ENCODE measurements at regions not wholly inside any gene's neighbourhood (a gene's known extent, or its start where the extent isn't known, plus 50 kb on each side); places are given as distances from the start of the nearest gene placed in this dataset.
"Not testable (repeated sequence)": the region's sequence is repeated elsewhere in the genome, so short reads cannot be mapped to it uniquely, and the experiment has no call there.

DNA sequence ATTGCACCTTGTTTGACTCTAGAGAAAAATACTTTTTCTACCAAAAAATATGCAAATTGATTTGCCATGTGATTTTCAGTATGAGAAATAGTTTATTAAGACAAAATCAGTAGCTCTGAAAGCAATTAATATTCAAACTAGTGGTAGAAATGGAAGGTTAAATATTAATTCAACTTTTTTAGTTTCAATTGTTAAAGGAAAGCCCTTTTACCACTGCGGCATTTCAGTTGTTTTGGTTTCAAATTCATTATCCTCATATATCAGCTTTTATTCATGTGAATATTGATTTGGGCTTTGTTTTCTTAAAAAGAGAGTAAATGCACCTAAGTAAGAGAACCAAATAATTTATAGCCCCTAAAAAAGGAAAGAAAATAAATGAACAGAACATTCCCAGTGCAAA lies 660.6 kb upstream of the CHD1 start:
- no peak for DNase-seq (ENCODE audit: low spot score)

DNA sequence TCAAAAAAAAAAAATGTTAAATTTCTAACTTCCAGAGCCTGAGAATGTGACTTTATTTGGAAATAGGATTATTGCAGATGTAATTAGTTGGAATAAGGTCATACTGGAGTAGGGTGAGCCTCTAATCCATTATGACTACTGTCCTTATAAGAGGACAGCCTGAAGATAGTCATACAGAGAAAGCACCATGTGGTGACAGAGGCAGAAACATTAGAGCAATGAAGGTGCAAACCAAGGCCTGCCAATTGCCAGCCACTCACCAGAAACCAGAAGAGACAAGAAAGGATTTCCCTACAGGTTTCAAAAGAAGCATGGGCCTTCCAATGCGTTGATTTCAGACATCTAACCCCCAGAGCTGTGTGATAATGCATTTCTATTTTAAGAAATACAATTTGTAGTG lies 659.2 kb upstream of the CHD1 start:
- TF ChIP-seq, protein P1, sequence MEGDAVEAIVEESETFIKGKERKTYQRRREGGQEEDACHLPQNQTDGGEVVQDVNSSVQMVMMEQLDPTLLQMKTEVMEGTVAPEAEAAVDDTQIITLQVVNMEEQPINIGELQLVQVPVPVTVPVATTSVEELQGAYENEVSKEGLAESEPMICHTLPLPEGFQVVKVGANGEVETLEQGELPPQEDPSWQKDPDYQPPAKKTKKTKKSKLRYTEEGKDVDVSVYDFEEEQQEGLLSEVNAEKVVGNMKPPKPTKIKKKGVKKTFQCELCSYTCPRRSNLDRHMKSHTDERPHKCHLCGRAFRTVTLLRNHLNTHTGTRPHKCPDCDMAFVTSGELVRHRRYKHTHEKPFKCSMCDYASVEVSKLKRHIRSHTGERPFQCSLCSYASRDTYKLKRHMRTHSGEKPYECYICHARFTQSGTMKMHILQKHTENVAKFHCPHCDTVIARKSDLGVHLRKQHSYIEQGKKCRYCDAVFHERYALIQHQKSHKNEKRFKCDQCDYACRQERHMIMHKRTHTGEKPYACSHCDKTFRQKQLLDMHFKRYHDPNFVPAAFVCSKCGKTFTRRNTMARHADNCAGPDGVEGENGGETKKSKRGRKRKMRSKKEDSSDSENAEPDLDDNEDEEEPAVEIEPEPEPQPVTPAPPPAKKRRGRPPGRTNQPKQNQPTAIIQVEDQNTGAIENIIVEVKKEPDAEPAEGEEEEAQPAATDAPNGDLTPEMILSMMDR (IDR thresholded peaks at IDR 0.05; ENCODE audit: extremely low read depth, missing control alignments) = no peak
- no peak for DNase-seq (ENCODE audit: low spot score)

More for the DNA sequence above, 660.6 kb upstream of the CHD1 start:
- TF ChIP-seq, protein P1 (IDR thresholded peaks at IDR 0.05; ENCODE audit: extremely low read depth, missing control alignments) = no peak

DNA sequence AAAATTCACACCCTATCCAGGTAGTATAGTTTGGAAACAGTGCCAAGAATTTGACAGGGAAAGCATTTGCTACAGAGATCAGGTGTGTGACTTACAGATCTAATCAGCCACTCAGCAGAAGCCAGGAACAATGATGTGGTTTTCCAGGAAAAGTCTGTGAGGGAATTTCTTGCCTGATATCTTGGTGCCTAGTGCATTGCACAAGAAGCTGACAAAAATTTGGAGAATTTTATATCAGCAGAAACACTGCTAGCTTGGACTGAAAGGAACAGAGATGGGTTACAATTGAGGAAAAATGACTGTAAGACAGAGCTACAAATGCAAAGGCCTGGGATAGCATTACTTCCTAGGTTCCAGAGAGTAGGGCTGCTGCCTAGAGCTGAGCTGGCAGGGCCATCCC lies 658.1 kb upstream of the CHD1 start:
- no peak for DNase-seq (ENCODE audit: low spot score)
- TF ChIP-seq, protein P1 (IDR thresholded peaks at IDR 0.05; ENCODE audit: extremely low read depth, missing control alignments) = no peak

DNA sequence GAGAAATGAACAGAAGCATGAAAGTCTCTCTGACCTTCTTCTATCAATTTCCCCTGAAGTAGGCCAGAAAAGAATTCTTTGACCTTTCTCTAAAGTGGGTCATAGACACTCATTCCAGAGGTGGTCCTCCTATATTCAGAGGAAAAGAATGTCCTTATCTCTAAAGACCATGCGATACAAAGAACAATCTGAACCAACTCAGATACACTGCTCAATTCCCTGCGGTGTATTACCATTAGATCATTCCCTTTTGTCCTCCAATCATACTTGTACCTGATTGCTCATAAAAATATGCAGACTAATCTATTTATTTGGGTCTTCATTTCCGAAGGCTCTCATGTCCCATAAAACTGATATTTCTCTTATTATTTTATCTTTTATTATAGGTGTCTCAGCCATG lies 652.4 kb upstream of the CHD1 start:
- not testable (repeated sequence) for DNase-seq (ENCODE audit: low spot score)

DNA sequence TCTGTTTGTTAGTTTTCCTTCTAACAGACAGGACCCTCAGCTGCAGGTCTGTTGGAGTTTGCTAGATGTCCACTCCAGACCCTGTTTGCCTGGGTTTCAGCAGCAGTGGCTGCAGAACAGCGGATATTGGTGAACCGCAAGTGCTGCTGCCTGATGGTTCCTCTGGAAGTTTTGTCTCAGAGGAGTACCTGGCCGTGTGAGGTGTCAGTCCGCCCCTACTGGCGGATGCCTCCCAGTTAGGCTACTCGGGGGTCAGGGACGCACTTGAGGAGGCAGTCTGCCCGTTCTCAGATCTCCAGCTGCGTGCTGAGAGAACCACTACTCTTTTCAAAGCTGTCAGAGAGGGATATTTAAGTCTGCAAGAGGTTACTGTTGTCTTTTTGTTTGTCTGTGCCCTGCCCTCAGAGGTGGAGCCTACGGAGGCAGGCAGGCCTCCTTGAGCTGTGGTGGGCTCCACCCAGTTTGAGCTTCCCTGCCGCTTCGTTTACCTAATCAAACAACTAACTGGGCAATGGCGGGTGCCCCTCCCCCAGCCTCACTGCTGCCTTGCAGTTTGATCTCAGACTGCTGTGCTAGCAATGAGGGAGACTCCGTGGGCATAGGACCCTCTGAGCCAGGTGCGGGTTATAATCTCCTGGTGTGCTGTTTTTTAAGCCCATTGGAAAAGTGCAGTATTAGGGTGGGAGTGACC lies 634.3 kb upstream of the CHD1 start:
- DNase-seq (ENCODE audit: low spot score) = not testable (repeated sequence)

DNA sequence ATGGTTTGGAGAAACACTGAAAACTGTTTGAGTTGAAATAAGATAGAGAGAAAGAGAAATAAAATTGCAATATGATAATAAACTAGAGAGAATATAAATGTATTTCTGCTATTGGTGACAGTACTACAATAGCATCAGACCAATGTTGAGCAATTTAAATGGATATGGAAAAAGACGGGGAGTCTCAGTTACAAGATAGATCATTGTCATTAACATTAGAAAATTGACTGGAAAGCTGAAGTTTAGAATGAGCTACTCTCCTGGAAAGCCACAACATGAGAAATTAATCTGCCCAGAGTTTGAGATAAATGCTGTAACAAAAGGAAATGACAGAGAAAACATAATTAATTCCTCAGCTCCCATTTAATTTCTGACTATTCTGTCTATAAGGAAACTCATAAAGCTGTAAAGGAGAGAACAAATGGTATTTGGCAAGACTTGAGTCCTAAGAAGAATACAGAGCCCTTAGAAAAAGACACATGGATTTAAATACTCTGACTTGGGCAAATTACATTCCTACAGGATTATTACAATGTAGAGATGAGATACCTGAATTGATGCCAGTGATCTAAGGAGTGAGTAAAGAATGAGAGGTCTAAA lies 624.5 kb upstream of the CHD1 start:
- DNase-seq (ENCODE audit: low spot score) = no peak

DNA sequence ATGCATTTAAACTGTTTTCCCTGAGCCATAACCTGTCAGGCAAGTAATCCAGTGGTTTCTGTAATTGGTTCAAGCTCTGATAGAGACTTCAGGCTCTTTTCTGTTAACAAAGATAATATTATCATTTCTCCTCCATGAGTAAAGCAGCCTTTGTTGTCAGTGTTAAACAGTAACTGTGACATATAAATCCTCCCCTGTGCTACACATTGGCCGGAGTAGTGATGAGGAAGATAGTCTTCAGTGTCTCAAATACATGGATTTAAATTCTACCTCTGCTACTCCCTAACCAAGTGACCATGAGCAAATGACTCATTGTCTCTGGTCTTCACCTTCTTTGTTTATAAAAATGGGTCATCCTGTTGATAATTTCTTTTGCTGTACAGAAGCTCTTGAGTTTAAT lies 615.5 kb upstream of the CHD1 start:
- DNase-seq (ENCODE audit: low spot score) = no peak

More for the DNA sequence above, 624.5 kb upstream of the CHD1 start:
- TF ChIP-seq, protein P1 (IDR thresholded peaks at IDR 0.05; ENCODE audit: extremely low read depth, missing control alignments) = no peak

DNA sequence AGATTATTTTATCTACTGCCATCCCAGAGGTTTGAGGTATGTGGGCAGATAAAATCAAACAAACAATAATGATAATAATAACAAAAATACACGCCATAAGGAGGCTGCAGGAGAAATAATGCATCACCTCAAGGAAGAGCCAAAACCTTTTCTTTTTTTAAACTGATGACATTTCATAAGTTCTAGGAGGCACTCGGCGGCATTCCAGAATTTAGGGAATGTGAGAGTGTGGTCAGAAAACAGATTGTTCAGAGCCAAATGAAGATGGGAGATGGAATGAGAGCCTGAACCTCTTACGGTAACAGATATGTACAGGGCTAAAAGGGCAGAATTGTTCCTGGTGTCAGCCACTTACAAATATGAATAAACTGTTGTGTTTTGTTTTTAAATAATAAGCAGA lies 615.0 kb upstream of the CHD1 start:
- DNase-seq (ENCODE audit: low spot score) = no peak
- TF ChIP-seq, protein P1 (IDR thresholded peaks at IDR 0.05; ENCODE audit: extremely low read depth, missing control alignments) = no peak

More for the DNA sequence above, 615.5 kb upstream of the CHD1 start:
- TF ChIP-seq, protein P1 (IDR thresholded peaks at IDR 0.05; ENCODE audit: extremely low read depth, missing control alignments) = no peak

DNA sequence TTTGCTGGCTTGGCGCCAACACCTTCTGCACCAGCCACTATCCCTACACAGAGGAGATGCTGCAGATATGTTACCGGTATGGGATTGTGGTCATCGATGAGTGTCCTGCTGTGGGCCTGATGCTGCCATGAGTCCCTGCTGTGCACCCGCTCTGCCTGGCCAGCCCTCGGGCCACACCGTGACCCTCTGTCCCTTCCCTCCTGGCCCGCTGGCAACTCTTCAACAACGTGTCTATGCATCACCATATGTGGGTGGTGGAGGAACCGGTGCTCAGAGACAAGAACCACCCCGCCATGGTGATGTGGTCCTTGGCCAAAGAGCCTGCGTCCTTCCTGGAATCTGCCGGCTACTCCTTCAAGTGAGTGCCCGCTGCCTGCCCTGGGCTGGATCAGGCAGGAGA lies 605.4 kb upstream of the CHD1 start:
- DNase-seq (ENCODE audit: low spot score) = not testable (repeated sequence)

DNA sequence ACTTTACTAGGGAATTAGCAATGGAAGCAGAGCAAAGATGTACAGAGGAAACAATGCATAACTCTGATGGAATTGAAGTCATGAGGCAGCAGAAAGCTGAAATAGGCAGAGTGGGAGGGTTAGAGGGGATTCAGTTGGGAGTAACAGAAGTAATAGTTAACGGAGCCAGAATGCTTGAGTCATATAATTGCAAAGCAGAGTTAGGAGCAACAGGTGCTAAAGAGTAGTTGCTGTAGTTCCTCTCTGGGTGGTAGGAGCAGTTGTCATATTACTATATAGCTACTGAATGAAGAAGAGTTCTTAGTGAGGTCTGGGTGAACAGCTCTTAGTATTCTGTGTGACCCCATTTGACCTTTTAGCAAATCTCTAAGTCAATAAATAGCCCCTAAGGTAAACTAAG lies 592.9 kb upstream of the CHD1 start:
- DNase-seq (ENCODE audit: low spot score) = not testable (repeated sequence)

DNA sequence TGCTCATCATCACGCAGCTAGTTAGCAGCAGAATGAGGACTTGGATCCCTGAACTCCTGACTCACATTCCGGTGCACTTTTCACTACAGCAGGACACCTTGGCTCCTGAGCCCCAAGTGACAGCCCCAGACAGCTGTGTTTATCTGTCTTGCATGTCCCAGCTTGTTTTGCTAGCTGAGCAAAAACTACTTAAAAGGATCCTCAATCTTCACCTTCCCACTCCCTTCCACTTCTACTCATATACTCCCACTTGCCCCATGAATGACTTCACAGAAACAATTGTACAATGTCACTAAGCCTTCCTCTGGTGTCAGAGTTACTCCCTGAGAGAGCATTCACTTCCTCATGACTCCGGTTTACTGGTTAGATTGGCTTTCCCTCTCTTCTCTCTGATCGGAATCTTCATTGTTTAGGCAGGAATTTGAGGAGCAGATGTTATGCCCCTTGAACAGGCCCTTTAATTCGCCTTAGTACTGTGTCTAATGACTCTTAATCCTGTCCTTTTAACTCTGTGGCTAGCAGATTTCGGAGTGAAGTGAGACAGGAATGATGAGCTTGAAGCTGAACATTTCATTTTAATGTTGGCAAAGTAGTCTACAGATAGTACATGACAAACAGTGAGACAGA lies 587.2 kb upstream of the CHD1 start:
- DNase-seq (ENCODE audit: low spot score) = not testable (repeated sequence)

DNA sequence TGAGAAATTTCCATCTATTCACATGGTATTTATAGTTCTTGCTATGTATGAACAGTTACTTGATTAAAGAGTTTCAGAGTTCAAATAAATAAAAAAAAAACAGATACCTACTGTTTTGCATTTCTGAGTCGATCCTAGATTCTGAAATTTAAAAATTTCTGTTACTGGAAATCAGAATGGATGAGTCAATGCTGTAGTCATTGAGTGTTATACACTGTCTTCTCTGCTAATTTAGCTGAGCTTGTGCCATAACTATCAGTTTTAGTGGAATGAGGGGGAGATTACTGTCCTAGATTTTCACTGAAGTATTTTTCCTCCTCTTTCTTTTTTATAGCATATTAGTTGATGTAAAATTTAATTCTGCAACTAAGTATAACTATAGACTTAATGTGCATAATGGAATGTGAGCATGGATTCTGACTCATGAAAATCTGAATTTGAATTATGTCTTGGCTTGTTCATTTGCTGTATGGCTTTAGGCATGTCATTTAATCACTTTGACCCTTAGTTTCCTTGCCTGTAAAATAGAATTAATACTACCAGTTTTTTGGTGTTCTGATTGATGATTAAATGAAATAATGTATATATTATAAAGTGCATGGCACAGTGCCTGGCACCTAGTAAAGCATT lies 581.5 kb upstream of the CHD1 start:
- not testable (repeated sequence) for DNase-seq (ENCODE audit: low spot score)

Measured in GM20000 (cell line).